ENCODE measurements at regions not wholly inside any gene's neighbourhood (a gene's known extent, or its start where the extent isn't known, plus 50 kb on each side); places are given as distances from the start of the nearest gene placed in this dataset.

- no peak for TF ChIP-seq CTCF (IDR thresholded peaks at IDR 0.05)
- TF ChIP-seq POLR2A (IDR thresholded peaks at IDR 0.05) = no peak
- no peak for TF ChIP-seq POLR2AphosphoS5 (IDR thresholded peaks at IDR 0.05)
These were observed 338.6 kb upstream of the ZFP42 start for GRCh38 chr4:187656959-187657358.

All from gastroesophageal sphincter (tissue), 3 donors.